Neural cell (in vitro differentiated cells): ENCODE measurements at regions not wholly inside any gene's neighbourhood (a gene's known extent, or its start where the extent isn't known, plus 50 kb on each side); places are given as distances from the start of the nearest gene placed in this dataset.

Experiments
- H2AFZ ChIP-seq: fragments of 200-600, 300-800 bp; sonication (generic), shearing (Covaris generic); 2 replicates; pipeline ENCODE4 v1.6.0; 2014; ENCODE audit warnings: low read depth, mild to moderate bottlenecking, antibody characterized with exemption, low read length, moderate library complexity
- H3F3A ChIP-seq: fragments of 200-600 bp; shearing (Covaris generic); 2 replicates; pipeline ENCODE4 v1.6.1; 2016; ENCODE audit warnings: mild to moderate bottlenecking, moderate library complexity, mixed read lengths, antibody characterized with exemption, low read length; ENCODE audit not compliant: insufficient read depth, poor library complexity, severe bottlenecking
- H3K27ac ChIP-seq: fragments of 200-600, 300-800 bp; sonication (generic), shearing (Covaris generic); 2 replicates; pipeline ENCODE4 v1.5.1; 2014; ENCODE audit warnings: mild to moderate bottlenecking, low read length, moderate library complexity
- H3K27me3 ChIP-seq: fragments of 300-800, 200-600 bp; sonication (generic), shearing (Covaris generic); 2 replicates; pipeline ENCODE4 v1.6.0; 2014; ENCODE audit warnings: mild to moderate bottlenecking, low read depth, low read length, moderate library complexity; ENCODE audit not compliant: insufficient read depth
- H3K36me3 ChIP-seq: fragments of 300-800, 200-600 bp; sonication (generic), shearing (Covaris generic); 2 replicates; pipeline ENCODE4 v1.5.1; 2014; ENCODE audit warnings: mild to moderate bottlenecking, antibody characterized with exemption, low read length, moderate library complexity; ENCODE audit not compliant: insufficient read depth
- H3K4me2 ChIP-seq: fragments of 300-800, 200-600 bp; sonication (generic), shearing (Covaris generic); 2 replicates; pipeline ENCODE4 v1.6.0; 2014; ENCODE audit warnings: mild to moderate bottlenecking, low read length
- H3K4me3 ChIP-seq: fragments of 300-800, 200-600 bp; sonication (generic), shearing (Covaris generic); 2 replicates; pipeline ENCODE4 v1.5.1; 2014; ENCODE audit warnings: mild to moderate bottlenecking, low read length, moderate library complexity
- H3K79me2 ChIP-seq: fragments of 200-600 bp; shearing (Covaris generic); replicated peaks from 2 replicates; pipeline ENCODE4 v1.6.0; 2014; ENCODE audit warnings: mild to moderate bottlenecking, low read length, moderate library complexity; ENCODE audit not compliant: insufficient read depth
- H3K9ac ChIP-seq: fragments of 300-800, 200-600 bp; sonication (generic), shearing (Covaris generic); 2 replicates; pipeline ENCODE4 v1.6.1; 2016; ENCODE audit warnings: mild to moderate bottlenecking, low read length, mixed read lengths
- H3K9me2 ChIP-seq: fragments of 200-600 bp; shearing (Covaris generic); 2 replicates; pipeline ENCODE4 v1.6.1; 2016; ENCODE audit warnings: mild to moderate bottlenecking, low read length, mixed read lengths; ENCODE audit not compliant: insufficient read depth
- H3K9me3 ChIP-seq: fragments of 200-600, 300-800 bp; sonication (generic), shearing (Covaris generic); 2 replicates; pipeline ENCODE4 v1.6.1; 2016; ENCODE audit warnings: mild to moderate bottlenecking, mixed run types, low read length, moderate library complexity, mixed read lengths
- H4K20me1 ChIP-seq: fragments of 200-600 bp; shearing (Covaris generic); 2 replicates; pipeline ENCODE4 v1.6.1; 2016; ENCODE audit warnings: mild to moderate bottlenecking, mixed run types; ENCODE audit not compliant: insufficient read depth
- EP300 ChIP-seq: fragments of 450-650 bp; conservative IDR thresholded peaks from 2 replicates; pipeline ENCODE4 v1.6.1; 2014; ENCODE audit warnings: antibody characterized with exemption, mild to moderate bottlenecking, moderate library complexity; ENCODE audit not compliant: poor library complexity, severe bottlenecking
- EZH2 ChIP-seq: fragments of 200-600, 300-800 bp; shearing (Covaris generic), sonication (generic); IDR thresholded peaks from 2 replicates; pipeline ENCODE4 v1.6.1; 2014; ENCODE audit warnings: antibody characterized with exemption, low read length, borderline replicate concordance, mild to moderate bottlenecking; ENCODE audit not compliant: insufficient read depth, poor library complexity, severe bottlenecking
- MXI1 ChIP-seq: fragments of 450-650 bp; conservative IDR thresholded peaks from 2 replicates; pipeline ENCODE4 v1.6.1; 2014; ENCODE audit warnings: antibody characterized with exemption, mild to moderate bottlenecking; ENCODE audit not compliant: poor library complexity, severe bottlenecking
- POLR2AphosphoS5 ChIP-seq: IDR thresholded peaks from 2 replicates; pipeline ENCODE4 v1.6.1; 2012
- RAD21 ChIP-seq: fragments of 450-650 bp; conservative IDR thresholded peaks from 2 replicates; pipeline ENCODE4 v1.6.1; 2014; ENCODE audit warnings: antibody characterized with exemption, mild to moderate bottlenecking, moderate library complexity
- REST ChIP-seq: IDR thresholded peaks from 2 replicates; pipeline ENCODE4 v1.6.1; 2012; ENCODE audit warnings: borderline replicate concordance
- SMC3 ChIP-seq: fragments of 450-650 bp; conservative IDR thresholded peaks from 2 replicates; pipeline ENCODE4 v1.6.1; 2014; ENCODE audit warnings: antibody characterized with exemption, mild to moderate bottlenecking, moderate library complexity; ENCODE audit not compliant: poor library complexity
- TAF1 ChIP-seq: IDR thresholded peaks from 2 replicates; pipeline ENCODE4 v1.6.1; 2012; ENCODE audit warnings: low read depth
- TF ChIP-seq, protein P1 (sequence below): fragments of 450-650 bp; IDR thresholded peaks from 2 replicates; pipeline ENCODE4 v1.5.1; 2014; ENCODE audit warnings: antibody characterized with exemption, mild to moderate bottlenecking, moderate library complexity; ENCODE audit not compliant: poor library complexity, severe bottlenecking

DNA sequence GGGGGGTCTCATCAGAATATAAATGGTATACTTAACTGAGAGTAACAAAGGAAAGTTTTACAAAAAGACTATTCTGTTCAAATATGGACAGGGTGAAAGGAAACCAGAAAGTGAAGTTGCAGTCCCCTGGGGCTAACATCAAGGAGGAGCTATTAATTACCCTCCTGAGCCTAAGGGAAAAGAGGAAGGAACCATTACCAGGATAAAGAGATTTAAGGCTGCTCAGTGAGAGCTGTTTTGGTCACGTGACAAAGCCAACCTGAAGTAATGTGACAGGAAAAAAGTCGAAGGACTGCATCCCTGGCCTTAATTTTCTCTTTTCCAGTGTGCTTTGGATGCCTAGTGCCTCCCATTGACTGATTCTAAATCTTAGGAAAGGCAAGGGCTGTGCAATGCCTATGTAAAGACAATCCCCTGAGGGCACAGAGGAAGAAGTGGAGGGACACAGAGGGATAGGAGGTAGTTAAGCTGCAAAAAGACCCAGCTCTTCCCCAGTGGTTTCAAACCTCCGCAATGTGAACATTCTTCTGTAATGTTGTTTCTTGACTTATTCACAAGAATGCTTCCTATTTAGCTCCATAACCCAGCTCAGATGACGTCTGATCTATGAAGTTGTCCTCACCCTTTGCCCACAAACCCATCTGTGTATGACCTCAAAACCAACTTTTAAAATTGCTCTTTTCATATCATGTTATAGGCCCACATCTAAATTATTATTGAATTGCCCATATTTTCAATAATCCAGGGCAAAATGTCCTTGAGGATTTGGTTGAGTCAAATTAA lies 187.7 kb upstream of the DCN start:
- no peak overlapping the region for H3K4me3 ChIP-seq
- no peaks in the 10 kb centered on the region for H3K27me3 ChIP-seq
- no peaks in the 10 kb centered on the region for H3K79me2 ChIP-seq
- H3K4me2 ChIP-seq, result no peak overlapping the region
- H3K9me3 ChIP-seq, result no peaks in the 10 kb centered on the region
- no peak overlapping the region for H3K27ac ChIP-seq
- H3K9me2 ChIP-seq, result no peaks in the 10 kb centered on the region
- TF ChIP-seq EZH2 (no peak), MXI1 (no peak), POLR2AphosphoS5 (no peak), REST (no peak), TAF1 (no peak), SMC3 (no peak), RAD21 (no peak), EP300 (no peak)
- TF ChIP-seq, protein P1, sequence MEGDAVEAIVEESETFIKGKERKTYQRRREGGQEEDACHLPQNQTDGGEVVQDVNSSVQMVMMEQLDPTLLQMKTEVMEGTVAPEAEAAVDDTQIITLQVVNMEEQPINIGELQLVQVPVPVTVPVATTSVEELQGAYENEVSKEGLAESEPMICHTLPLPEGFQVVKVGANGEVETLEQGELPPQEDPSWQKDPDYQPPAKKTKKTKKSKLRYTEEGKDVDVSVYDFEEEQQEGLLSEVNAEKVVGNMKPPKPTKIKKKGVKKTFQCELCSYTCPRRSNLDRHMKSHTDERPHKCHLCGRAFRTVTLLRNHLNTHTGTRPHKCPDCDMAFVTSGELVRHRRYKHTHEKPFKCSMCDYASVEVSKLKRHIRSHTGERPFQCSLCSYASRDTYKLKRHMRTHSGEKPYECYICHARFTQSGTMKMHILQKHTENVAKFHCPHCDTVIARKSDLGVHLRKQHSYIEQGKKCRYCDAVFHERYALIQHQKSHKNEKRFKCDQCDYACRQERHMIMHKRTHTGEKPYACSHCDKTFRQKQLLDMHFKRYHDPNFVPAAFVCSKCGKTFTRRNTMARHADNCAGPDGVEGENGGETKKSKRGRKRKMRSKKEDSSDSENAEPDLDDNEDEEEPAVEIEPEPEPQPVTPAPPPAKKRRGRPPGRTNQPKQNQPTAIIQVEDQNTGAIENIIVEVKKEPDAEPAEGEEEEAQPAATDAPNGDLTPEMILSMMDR, result no peak
- no peaks in the 10 kb centered on the region for H3K36me3 ChIP-seq
- H4K20me1 ChIP-seq, result no peaks in the 10 kb centered on the region
- no peaks in the 10 kb centered on the region for H3F3A ChIP-seq
- H2AFZ ChIP-seq, result no peak overlapping the region
- H3K9ac ChIP-seq, result no peak overlapping the region

DNA sequence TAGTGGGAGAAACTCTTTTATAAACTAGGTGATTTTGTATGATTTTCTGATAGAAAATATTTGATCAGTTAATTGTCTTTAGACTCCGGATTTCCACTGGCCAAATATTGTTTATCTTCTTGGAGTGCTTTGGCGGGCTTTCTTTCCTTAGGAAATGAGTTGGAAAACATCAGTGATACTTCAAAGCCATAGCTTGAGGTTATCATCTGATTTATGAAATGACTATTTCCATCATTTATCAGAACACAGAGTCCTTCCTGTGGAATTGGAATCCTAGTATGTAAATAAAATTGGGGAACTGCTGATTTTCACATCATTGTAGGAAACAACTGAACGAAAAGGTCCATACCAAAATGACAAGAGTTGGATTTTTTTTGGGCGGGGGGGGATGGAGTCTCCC lies 186.0 kb upstream of the DCN start:
- TF ChIP-seq REST (no peak), EP300 (no peak), TAF1 (no peak), EZH2 (no peak), MXI1 (no peak), RAD21 (no peak), SMC3 (no peak), POLR2AphosphoS5 (no peak)
- TF ChIP-seq, protein P1, result no peak
- H3K27me3 ChIP-seq, result no peaks in the 10 kb centered on the region
- H3K4me3 ChIP-seq, result no peak overlapping the region

More for the DNA sequence above, 186.0 kb upstream of the DCN start:
- Histone ChIP-seq H3K9me2 (no peaks in the 10 kb centered on the region), H3K9ac (no peak overlapping the region), H4K20me1 (no peaks in the 10 kb centered on the region), H3K4me2 (no peak overlapping the region), H3K79me2 (no peaks in the 10 kb centered on the region), H3K27ac (no peak overlapping the region), H2AFZ (no peak overlapping the region), H3K36me3 (no peaks in the 10 kb centered on the region), H3K9me3 (no peaks in the 10 kb centered on the region), H3F3A (no peaks in the 10 kb centered on the region)
